Loucy (cell line): ENCODE measurements at regions not wholly inside any gene's neighbourhood (a gene's known extent, or its start where the extent isn't known, plus 50 kb on each side); places are given as distances from the start of the nearest gene placed in this dataset.

Experiments used
- CTCF ChIP-seq: fragments of 200-600 bp; sonication (generic); conservative IDR thresholded peaks from 2 replicates; pipeline ENCODE4 v1.5.1; 2014; ENCODE audit warnings: mild to moderate bottlenecking, antibody characterized with exemption, low read length
- EZH2phosphoT487 ChIP-seq: fragments of 200-600 bp; IDR thresholded peaks from 2 replicates; pipeline ENCODE4 v1.6.1; 2018; ENCODE audit warnings: antibody characterized with exemption, mild to moderate bottlenecking, moderate library complexity, borderline replicate concordance

- no peak for TF ChIP-seq CTCF
- no peak for TF ChIP-seq EZH2phosphoT487
Observed at GRCh38 chr12:87690236-87690810, 338.9 kb downstream of the C12orf50 start.
